ENCODE measurements at regions not wholly inside any gene's neighbourhood (a gene's known extent, or its start where the extent isn't known, plus 50 kb on each side); places are given as distances from the start of the nearest gene placed in this dataset.

- FAIRE-seq: no peak
Observed at GRCh38 chr22:34934261-34934660, 131.7 kb upstream of the ISX start.

GRCh38 chr22:34943830-34944229 lies 122.1 kb upstream of the ISX start:
- FAIRE-seq: no peak

- FAIRE-seq: no peak
Observed at GRCh38 chr22:34946339-34946985, 119.5 kb upstream of the ISX start.

GRCh38 chr22:34950489-34950888 lies 115.5 kb upstream of the ISX start:
- peak; percentile 88 for FAIRE-seq

- no peak for FAIRE-seq
Observed at GRCh38 chr22:34951212-34951611, 114.7 kb upstream of the ISX start.

- no peak for FAIRE-seq
Observed at GRCh38 chr22:34960005-34960404, 106.0 kb upstream of the ISX start.

- no peak for FAIRE-seq
Observed at GRCh38 chr22:34966980-34967565, 98.9 kb upstream of the ISX start.

- FAIRE-seq: no peak
Observed at GRCh38 chr22:34969001-34969790, 96.8 kb upstream of the ISX start.

- no peak for FAIRE-seq
Observed at GRCh38 chr22:34971456-34971855, 94.5 kb upstream of the ISX start.

- FAIRE-seq: no peak
Observed at GRCh38 chr22:34972191-34972897, 93.6 kb upstream of the ISX start.

- FAIRE-seq: no peak
Observed at GRCh38 chr22:34973016-34973415, 92.9 kb upstream of the ISX start.

GRCh38 chr22:34973926-34974325 lies 92.0 kb upstream of the ISX start:
- no peak for FAIRE-seq

- FAIRE-seq: no peak
Observed at GRCh38 chr22:34975721-34976120, 90.2 kb upstream of the ISX start.

GRCh38 chr22:34976474-34976873 lies 89.5 kb upstream of the ISX start:
- no peak for FAIRE-seq

- FAIRE-seq: no peak
Observed at GRCh38 chr22:34976886-34977285, 89.1 kb upstream of the ISX start.

- no peak for FAIRE-seq
Observed at GRCh38 chr22:34986523-34986922, 79.4 kb upstream of the ISX start.

- FAIRE-seq: no peak
Observed at GRCh38 chr22:34992672-34993071, 73.3 kb upstream of the ISX start.

- FAIRE-seq: no peak
Observed at GRCh38 chr22:34993548-34993947, 72.4 kb upstream of the ISX start.

GRCh38 chr22:34997633-34998299 lies 68.2 kb upstream of the ISX start:
- FAIRE-seq: no peak

- FAIRE-seq: no peak
Observed at GRCh38 chr22:34998921-34999320, 67.0 kb upstream of the ISX start.

GRCh38 chr22:35008213-35008612 lies 57.7 kb upstream of the ISX start:
- FAIRE-seq: no peak

GRCh38 chr22:35010543-35010942 lies 55.4 kb upstream of the ISX start:
- no peak for FAIRE-seq

- no peak for FAIRE-seq
Observed at GRCh38 chr22:35014812-35015211, 51.1 kb upstream of the ISX start.
